ENCODE measurements at regions not wholly inside any gene's neighbourhood (a gene's known extent, or its start where the extent isn't known, plus 50 kb on each side); places are given as distances from the start of the nearest gene placed in this dataset.

DNA sequence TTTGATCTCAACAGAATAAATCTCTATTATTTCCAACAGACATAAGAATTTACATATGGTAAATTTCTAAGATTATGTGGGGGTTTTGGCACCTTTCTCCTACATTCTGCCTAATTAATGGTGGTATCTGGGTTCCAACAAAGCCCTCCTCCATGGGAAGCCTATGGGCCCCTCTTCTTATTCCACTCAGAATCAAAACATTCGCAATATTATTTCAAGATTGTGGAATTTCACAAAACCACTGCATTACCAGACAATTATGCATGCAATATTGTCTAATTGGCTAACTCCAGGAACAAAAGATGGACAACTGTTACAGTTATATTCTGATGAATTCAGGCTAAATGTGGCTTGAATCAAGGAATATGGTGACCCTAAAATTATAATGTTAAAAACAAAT is 434.0 kb downstream of the NFIB start:
- Histone ChIP-seq H3K27ac (ENCODE audit: low read depth in 2 of 2, low read length in 2 of 2) (no peak overlapping the region), H3K36me3 (ENCODE audit: control insufficient read depth in 2 of 3, insufficient read depth in 3 of 3, low read length in 3 of 3) (no peaks in the 10 kb centered on the region), H3K4me3 (ENCODE audit: low read length in 3 of 3) (no peak overlapping the region), H3K9me3 (ENCODE audit: control insufficient read depth in 2 of 3, insufficient read depth in 1 of 3, low read length in 3 of 3) (no peaks in the 10 kb centered on the region), H3K27me3 (ENCODE audit: control insufficient read depth, insufficient read depth, low read length) (no peaks in the 10 kb centered on the region), H3K4me1 (ENCODE audit: control insufficient read depth in 2 of 3, insufficient read depth in 2 of 3, low read depth in 1 of 3, low read length in 3 of 3) (no peaks in the 10 kb centered on the region), H3K9ac (ENCODE audit: low read length in 3 of 3) (no peak overlapping the region)
- DNase-seq (no peak), FAIRE-seq (no peak)
- TF ChIP-seq, protein P1, sequence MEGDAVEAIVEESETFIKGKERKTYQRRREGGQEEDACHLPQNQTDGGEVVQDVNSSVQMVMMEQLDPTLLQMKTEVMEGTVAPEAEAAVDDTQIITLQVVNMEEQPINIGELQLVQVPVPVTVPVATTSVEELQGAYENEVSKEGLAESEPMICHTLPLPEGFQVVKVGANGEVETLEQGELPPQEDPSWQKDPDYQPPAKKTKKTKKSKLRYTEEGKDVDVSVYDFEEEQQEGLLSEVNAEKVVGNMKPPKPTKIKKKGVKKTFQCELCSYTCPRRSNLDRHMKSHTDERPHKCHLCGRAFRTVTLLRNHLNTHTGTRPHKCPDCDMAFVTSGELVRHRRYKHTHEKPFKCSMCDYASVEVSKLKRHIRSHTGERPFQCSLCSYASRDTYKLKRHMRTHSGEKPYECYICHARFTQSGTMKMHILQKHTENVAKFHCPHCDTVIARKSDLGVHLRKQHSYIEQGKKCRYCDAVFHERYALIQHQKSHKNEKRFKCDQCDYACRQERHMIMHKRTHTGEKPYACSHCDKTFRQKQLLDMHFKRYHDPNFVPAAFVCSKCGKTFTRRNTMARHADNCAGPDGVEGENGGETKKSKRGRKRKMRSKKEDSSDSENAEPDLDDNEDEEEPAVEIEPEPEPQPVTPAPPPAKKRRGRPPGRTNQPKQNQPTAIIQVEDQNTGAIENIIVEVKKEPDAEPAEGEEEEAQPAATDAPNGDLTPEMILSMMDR (IDR thresholded peaks at IDR 0.05; ENCODE audit: borderline replicate concordance, extremely low read depth, insufficient read depth) = no peak
- intact Hi-C loops (cut with DNase I) = no loop called here

DNA sequence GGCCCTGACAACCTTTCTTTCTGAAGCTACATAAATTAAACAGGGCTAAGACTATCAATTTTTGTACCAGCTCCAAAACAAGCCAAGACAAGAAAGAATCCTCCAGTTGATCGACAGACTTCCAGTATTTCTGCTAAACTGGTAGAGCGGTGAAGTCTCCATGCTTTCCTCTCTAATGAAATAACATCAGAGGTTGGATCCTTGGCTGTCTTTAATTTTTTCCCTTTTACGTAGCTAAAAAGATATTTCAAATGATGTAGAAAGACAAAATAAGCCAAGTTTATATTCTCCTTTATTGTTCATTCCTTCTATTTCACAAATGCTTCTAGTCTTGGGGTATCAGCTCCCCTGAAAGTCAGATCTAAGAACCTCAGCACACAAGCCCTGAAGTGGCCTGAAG is 434.9 kb downstream of the NFIB start:
- intact Hi-C loops (cut with DNase I) = no loop called here

DNA sequence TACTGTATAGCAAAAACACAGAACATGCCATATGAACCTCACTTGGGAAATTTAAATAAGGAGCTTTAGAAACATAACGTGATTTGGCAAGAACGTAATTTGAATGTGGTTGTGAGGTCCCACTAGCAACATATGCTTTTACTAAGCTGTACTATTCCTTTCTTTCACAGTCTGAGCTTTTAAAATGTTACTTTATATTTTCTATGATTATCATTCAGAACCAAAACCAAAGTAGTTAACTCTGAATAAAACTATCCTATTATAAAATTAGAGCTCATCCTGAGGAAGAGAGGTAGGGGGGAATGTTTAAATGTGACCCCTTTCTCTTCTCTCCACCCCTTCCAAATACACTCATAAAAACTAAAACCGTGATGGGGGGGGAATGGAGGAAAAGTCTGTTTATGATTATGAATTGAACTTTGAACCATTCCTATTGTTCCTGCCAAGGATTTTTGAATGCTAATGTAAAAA is 435.7 kb downstream of the NFIB start:
- H3K27me3 ChIP-seq (ENCODE audit: control insufficient read depth, insufficient read depth, low read length) = no peaks in the 10 kb centered on the region
- DNase-seq (no peak), FAIRE-seq (no peak)
- H3K4me1 ChIP-seq (ENCODE audit: control insufficient read depth in 2 of 3, insufficient read depth in 2 of 3, low read depth in 1 of 3, low read length in 3 of 3) = no peaks in the 10 kb centered on the region
- H3K4me3 ChIP-seq (ENCODE audit: low read length in 3 of 3) = no peak overlapping the region
- intact Hi-C loops (cut with DNase I) = no loop called here
- no peaks in the 10 kb centered on the region for H3K36me3 ChIP-seq (ENCODE audit: control insufficient read depth in 2 of 3, insufficient read depth in 3 of 3, low read length in 3 of 3)
- no peaks in the 10 kb centered on the region for H3K9me3 ChIP-seq (ENCODE audit: control insufficient read depth in 2 of 3, insufficient read depth in 1 of 3, low read length in 3 of 3)
- H3K27ac ChIP-seq (ENCODE audit: low read depth in 2 of 2, low read length in 2 of 2) = no peak overlapping the region
- no peak overlapping the region for H3K9ac ChIP-seq (ENCODE audit: low read length in 3 of 3)
- TF ChIP-seq, protein P1 (IDR thresholded peaks at IDR 0.05; ENCODE audit: borderline replicate concordance, extremely low read depth, insufficient read depth) = no peak

More for the DNA sequence above, 434.9 kb downstream of the NFIB start:
- no peak overlapping the region for H3K27ac ChIP-seq (ENCODE audit: low read depth in 2 of 2, low read length in 2 of 2)
- no peak overlapping the region for H3K9ac ChIP-seq (ENCODE audit: low read length in 3 of 3)
- no peaks in the 10 kb centered on the region for H3K4me1 ChIP-seq (ENCODE audit: control insufficient read depth in 2 of 3, insufficient read depth in 2 of 3, low read depth in 1 of 3, low read length in 3 of 3)
- TF ChIP-seq, protein P1 (IDR thresholded peaks at IDR 0.05; ENCODE audit: borderline replicate concordance, extremely low read depth, insufficient read depth) = no peak
- H3K4me3 ChIP-seq (ENCODE audit: low read length in 3 of 3) = no peak overlapping the region
- H3K27me3 ChIP-seq (ENCODE audit: control insufficient read depth, insufficient read depth, low read length) = no peaks in the 10 kb centered on the region
- no peaks in the 10 kb centered on the region for H3K9me3 ChIP-seq (ENCODE audit: control insufficient read depth in 2 of 3, insufficient read depth in 1 of 3, low read length in 3 of 3)
- FAIRE-seq (no peak), DNase-seq (no peak)
- H3K36me3 ChIP-seq (ENCODE audit: control insufficient read depth in 2 of 3, insufficient read depth in 3 of 3, low read length in 3 of 3) = no peaks in the 10 kb centered on the region

DNA sequence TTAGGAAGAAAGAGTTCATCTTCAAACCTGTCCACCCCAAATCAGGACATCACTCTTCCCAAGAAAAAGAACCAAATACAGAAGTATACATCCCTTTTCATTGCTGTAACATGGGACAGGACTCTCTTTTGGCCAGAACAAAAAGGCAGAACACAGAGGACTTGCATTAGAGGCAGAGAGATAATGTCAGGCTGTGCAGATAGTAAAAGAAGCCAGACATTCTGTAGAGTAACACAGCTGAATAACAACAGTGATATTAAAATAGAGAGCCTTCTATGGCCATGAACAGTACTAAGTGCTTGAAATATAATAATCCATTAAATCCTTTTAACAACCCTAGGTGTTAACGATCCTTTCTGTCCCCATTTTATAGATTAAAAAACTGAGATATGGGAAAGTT is 437.2 kb downstream of the NFIB start:
- Histone ChIP-seq H3K9ac (ENCODE audit: low read length in 3 of 3) (no peak overlapping the region), H3K27ac (ENCODE audit: low read depth in 2 of 2, low read length in 2 of 2) (no peak overlapping the region), H3K27me3 (ENCODE audit: control insufficient read depth, insufficient read depth, low read length) (no peaks in the 10 kb centered on the region), H3K4me3 (ENCODE audit: low read length in 3 of 3) (no peak overlapping the region), H3K9me3 (ENCODE audit: control insufficient read depth in 2 of 3, insufficient read depth in 1 of 3, low read length in 3 of 3) (no peaks in the 10 kb centered on the region), H3K4me1 (ENCODE audit: control insufficient read depth in 2 of 3, insufficient read depth in 2 of 3, low read depth in 1 of 3, low read length in 3 of 3) (no peaks in the 10 kb centered on the region), H3K36me3 (ENCODE audit: control insufficient read depth in 2 of 3, insufficient read depth in 3 of 3, low read length in 3 of 3) (no peaks in the 10 kb centered on the region)
- no peak for DNase-seq
- no peak for FAIRE-seq
- TF ChIP-seq, protein P1 (IDR thresholded peaks at IDR 0.05; ENCODE audit: borderline replicate concordance, extremely low read depth, insufficient read depth) = no peak
- intact Hi-C loops (cut with DNase I) = no loop called here

Measured in kidney (tissue), 13 donors.